Neural progenitor cell (in vitro differentiated cells): ENCODE measurements at regions not wholly inside any gene's neighbourhood (a gene's known extent, or its start where the extent isn't known, plus 50 kb on each side); places are given as distances from the start of the nearest gene placed in this dataset.

Experiments
- DNase-seq: peaks from one replicate; pipeline ENCODE4 v3.0.0-alpha.2; 2016; ENCODE audit warnings: low spot score
- H2AFZ ChIP-seq: fragments of 200-600 bp; sonication (generic); replicated peaks from 2 replicates; pipeline ENCODE4 v1.6.1; 2016; ENCODE audit warnings: antibody characterized with exemption
- H3F3A ChIP-seq: fragments of 200-600 bp; sonication (generic); 2 replicates; pipeline ENCODE4 v1.6.1; 2016; ENCODE audit warnings: antibody characterized with exemption, low read depth
- H3K27ac ChIP-seq: fragments of 200-600 bp; sonication (generic); 2 replicates; pipeline ENCODE4 v1.5.1; 2016; ENCODE audit warnings: mild to moderate bottlenecking
- H3K27me3 ChIP-seq: fragments of 200-600 bp; sonication (generic); 2 replicates; pipeline ENCODE4 v1.6.1; 2016; ENCODE audit warnings: mild to moderate bottlenecking, moderate library complexity
- H3K36me3 ChIP-seq: fragments of 200-600 bp; sonication (generic); 2 replicates; pipeline ENCODE4 v1.5.1; 2016
- H3K4me1 ChIP-seq: fragments of 200-600 bp; sonication (generic); 2 replicates; pipeline ENCODE4 v1.6.1; 2016; ENCODE audit warnings: mixed run types
- H3K4me2 ChIP-seq: fragments of 200-600 bp; sonication (generic); 2 replicates; pipeline ENCODE4 v1.6.1; 2016
- H3K4me3 ChIP-seq: fragments of 200-600 bp; sonication (generic); 2 replicates; pipeline ENCODE4 v1.5.1; 2016
- H3K79me2 ChIP-seq: fragments of 200-600 bp; sonication (generic); 2 replicates; pipeline ENCODE4 v1.6.1; 2016; ENCODE audit warnings: low read depth
- H3K9ac ChIP-seq: fragments of 200-600 bp; sonication (generic); 2 replicates; pipeline ENCODE4 v1.6.1; 2016
- H3K9me3 ChIP-seq: fragments of 200-600 bp; sonication (generic); 2 replicates; pipeline ENCODE4 v1.5.1; 2016; ENCODE audit warnings: low read depth
- H4K20me1 ChIP-seq: fragments of 200-600 bp; sonication (generic); 2 replicates; pipeline ENCODE4 v1.6.1; 2016; ENCODE audit warnings: low read depth
- H3K27ac Mint-ChIP-seq: 3 replicates; pipeline ENCODE4 v1.8.0; 2021; ENCODE audit warnings: mixed read lengths
- H3K27me3 Mint-ChIP-seq: 2 replicates; pipeline ENCODE4 v1.8.0; 2022; ENCODE audit warnings: low read depth, mild to moderate bottlenecking, inconsistent platforms, moderate library complexity, mixed read lengths; ENCODE audit not compliant: insufficient read depth
- H3K36me3 Mint-ChIP-seq: 3 replicates; pipeline ENCODE4 v1.8.0; 2021; ENCODE audit warnings: mixed read lengths
- H3K4me1 Mint-ChIP-seq: 3 replicates; pipeline ENCODE4 v1.8.0; 2021; ENCODE audit warnings: mixed read lengths
- H3K4me3 Mint-ChIP-seq: 3 replicates; pipeline ENCODE4 v1.8.0; 2021; ENCODE audit warnings: mild to moderate bottlenecking, moderate library complexity, mixed read lengths
- H3K9me3 Mint-ChIP-seq: 3 replicates; pipeline ENCODE4 v1.8.0; 2020; ENCODE audit warnings: mixed read lengths
- EZH2 ChIP-seq: fragments of 200-600 bp; sonication (generic); IDR thresholded peaks from 2 replicates; pipeline ENCODE4 v1.6.1; 2017; ENCODE audit warnings: antibody characterized with exemption, mild to moderate bottlenecking, moderate library complexity
- EZH2phosphoT487 ChIP-seq: fragments of 200-600 bp; sonication (generic); IDR thresholded peaks from 2 replicates; pipeline ENCODE4 v1.6.1; 2017; ENCODE audit warnings: antibody characterized with exemption
- TF ChIP-seq, protein P1 (sequence below): fragments of 200-600 bp; sonication (generic); IDR thresholded peaks from 2 replicates; pipeline ENCODE4 v1.5.1; 2017; ENCODE audit warnings: antibody characterized with exemption, mild to moderate bottlenecking

DNA sequence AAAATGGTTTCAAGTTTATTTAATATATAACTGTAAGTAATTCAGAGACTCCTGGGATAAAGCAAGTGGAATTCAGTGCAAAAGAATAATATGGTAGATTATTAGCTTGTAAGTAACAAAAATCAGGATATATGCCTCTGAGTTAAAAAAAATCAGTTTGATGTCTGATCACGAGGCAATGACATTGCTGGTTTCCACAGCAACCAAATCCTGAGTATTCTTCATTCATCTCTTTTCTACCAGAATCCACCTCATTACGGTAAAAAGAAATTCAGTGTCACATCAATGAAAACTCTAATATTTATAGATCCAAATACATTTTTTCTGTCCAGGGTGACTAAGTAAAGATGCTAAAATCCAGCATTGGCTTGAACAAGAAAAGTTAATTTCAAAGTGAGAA lies 642.3 kb upstream of the TMPRSS15 start:
- no peak overlapping the region for H3K27ac ChIP-seq
- H3K4me1 ChIP-seq, result no peaks in the 10 kb centered on the region
- H3K36me3 ChIP-seq, result no peaks in the 10 kb centered on the region
- Mint-ChIP-seq H3K27me3 (no peaks in the 10 kb centered on the region), H3K4me1 (peaks cover 7% of the 10 kb centered on the region), H3K9me3 (peaks cover 2% of the 10 kb centered on the region), H3K4me3 (no peak overlapping the region), H3K27ac (no peak overlapping the region), H3K36me3 (no peaks in the 10 kb centered on the region)
- H2AFZ ChIP-seq, result no peak overlapping the region
- H3K4me2 ChIP-seq, result no peak overlapping the region
- no peaks in the 10 kb centered on the region for H3K27me3 ChIP-seq
- no peak overlapping the region for H3K9ac ChIP-seq
- H3K79me2 ChIP-seq, result no peaks in the 10 kb centered on the region
- no peaks in the 10 kb centered on the region for H3K9me3 ChIP-seq
- no peaks in the 10 kb centered on the region for H4K20me1 ChIP-seq
- no peak for TF ChIP-seq EZH2phosphoT487
- TF ChIP-seq EZH2, result no peak
- TF ChIP-seq, protein P1, sequence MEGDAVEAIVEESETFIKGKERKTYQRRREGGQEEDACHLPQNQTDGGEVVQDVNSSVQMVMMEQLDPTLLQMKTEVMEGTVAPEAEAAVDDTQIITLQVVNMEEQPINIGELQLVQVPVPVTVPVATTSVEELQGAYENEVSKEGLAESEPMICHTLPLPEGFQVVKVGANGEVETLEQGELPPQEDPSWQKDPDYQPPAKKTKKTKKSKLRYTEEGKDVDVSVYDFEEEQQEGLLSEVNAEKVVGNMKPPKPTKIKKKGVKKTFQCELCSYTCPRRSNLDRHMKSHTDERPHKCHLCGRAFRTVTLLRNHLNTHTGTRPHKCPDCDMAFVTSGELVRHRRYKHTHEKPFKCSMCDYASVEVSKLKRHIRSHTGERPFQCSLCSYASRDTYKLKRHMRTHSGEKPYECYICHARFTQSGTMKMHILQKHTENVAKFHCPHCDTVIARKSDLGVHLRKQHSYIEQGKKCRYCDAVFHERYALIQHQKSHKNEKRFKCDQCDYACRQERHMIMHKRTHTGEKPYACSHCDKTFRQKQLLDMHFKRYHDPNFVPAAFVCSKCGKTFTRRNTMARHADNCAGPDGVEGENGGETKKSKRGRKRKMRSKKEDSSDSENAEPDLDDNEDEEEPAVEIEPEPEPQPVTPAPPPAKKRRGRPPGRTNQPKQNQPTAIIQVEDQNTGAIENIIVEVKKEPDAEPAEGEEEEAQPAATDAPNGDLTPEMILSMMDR, result no peak
- H3K4me3 ChIP-seq, result no peak overlapping the region
- no peak for DNase-seq
- no peaks in the 10 kb centered on the region for H3F3A ChIP-seq

DNA sequence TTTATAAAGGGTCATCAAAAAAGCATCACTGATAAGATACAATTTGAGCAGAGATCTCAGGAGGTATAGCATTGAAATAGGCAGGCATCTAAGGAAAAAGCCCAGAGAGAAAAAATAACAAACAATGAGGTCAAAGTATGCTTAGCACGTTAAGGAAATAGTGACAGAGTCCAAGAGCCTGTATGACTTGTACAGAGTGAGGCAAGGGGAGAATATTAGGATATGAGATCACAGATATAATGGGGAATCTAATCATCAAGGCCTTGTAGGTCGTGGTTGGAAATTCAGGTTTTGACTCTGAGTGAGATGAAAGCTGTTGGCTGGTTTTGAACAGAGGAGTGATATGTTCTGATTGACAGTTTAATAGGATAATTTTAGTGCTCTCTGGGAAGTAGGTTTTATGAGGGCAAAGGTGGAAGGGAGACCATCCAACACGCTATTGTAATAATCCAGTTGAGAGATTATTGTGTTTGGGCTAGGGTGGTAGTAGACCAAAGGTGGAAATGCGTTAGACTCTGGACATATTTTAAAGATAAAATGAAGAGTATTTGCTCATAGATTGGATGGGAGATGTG lies 644.6 kb upstream of the TMPRSS15 start:
- no peaks in the 10 kb centered on the region for H3K27me3 Mint-ChIP-seq
- TF ChIP-seq EZH2phosphoT487, result no peak
- peaks cover 6% of the 10 kb centered on the region for H3K9me3 Mint-ChIP-seq

DNA sequence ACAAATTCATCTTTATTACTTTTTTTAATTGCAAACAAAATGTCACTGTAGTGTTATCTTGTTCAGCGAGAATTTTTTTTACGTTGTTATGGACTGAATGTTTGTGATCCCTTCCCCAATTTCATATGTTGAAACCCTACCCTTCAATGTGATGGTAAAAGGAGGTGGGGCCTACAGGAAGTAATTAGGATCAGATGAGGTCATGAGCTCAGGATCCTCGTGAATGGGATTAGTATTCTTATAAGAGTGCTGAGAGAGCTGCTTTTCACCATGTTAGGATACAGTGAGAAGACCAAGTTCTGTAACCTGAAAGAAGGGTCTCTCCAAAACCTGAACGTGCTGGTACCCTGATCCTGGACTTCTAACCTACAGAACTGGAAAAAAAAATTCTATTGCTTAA lies 646.0 kb upstream of the TMPRSS15 start:
- Mint-ChIP-seq H3K27me3 (no peaks in the 10 kb centered on the region), H3K4me1 (peaks cover 7% of the 10 kb centered on the region), H3K36me3 (no peaks in the 10 kb centered on the region), H3K4me3 (no peak overlapping the region), H3K27ac (no peak overlapping the region), H3K9me3 (peaks cover 9% of the 10 kb centered on the region)
- no peak for DNase-seq
- Histone ChIP-seq H3K4me1 (no peaks in the 10 kb centered on the region), H3K9me3 (no peaks in the 10 kb centered on the region), H4K20me1 (no peaks in the 10 kb centered on the region), H3K36me3 (no peaks in the 10 kb centered on the region), H3K9ac (no peak overlapping the region), H3F3A (no peaks in the 10 kb centered on the region), H3K4me3 (no peak overlapping the region), H3K27ac (no peak overlapping the region), H3K4me2 (no peak overlapping the region), H3K27me3 (no peaks in the 10 kb centered on the region), H3K79me2 (no peaks in the 10 kb centered on the region), H2AFZ (no peak overlapping the region)
- TF ChIP-seq EZH2 (no peak), EZH2phosphoT487 (no peak)
- TF ChIP-seq, protein P1, result no peak

More for the DNA sequence above, 644.6 kb upstream of the TMPRSS15 start:
- Histone ChIP-seq H3K4me1 (no peaks in the 10 kb centered on the region), H3K4me3 (no peak overlapping the region), H3K4me2 (no peak overlapping the region), H4K20me1 (no peaks in the 10 kb centered on the region), H3K9me3 (no peaks in the 10 kb centered on the region), H3K27me3 (no peaks in the 10 kb centered on the region), H3K79me2 (no peaks in the 10 kb centered on the region), H3K9ac (no peak overlapping the region), H3K36me3 (no peaks in the 10 kb centered on the region), H3F3A (no peaks in the 10 kb centered on the region), H3K27ac (no peak overlapping the region), H2AFZ (no peak overlapping the region)
- no peaks in the 10 kb centered on the region for H3K36me3 Mint-ChIP-seq
- no peak overlapping the region for H3K27ac Mint-ChIP-seq
- H3K4me1 Mint-ChIP-seq, result peaks cover 7% of the 10 kb centered on the region
- no peak for DNase-seq
- no peak overlapping the region for H3K4me3 Mint-ChIP-seq

DNA sequence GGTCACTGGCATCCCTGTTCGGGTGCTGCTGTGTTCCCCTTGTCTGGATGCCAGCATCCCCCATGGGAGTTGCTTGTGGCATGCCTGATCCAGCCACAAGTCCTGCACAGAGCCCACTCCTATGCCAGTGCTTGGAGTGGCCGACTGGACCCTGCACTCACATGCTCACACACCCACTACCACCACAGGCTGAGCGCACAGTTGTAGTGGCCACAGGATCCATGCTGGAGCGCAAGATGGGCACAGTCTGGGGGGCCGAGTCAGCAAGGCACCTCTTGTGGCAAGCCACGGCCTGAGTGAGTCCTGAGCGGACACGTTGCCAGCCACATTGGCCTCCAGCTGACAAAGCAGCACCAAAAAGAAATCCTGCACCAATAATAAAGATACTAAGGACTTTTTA lies 661.6 kb upstream of the TMPRSS15 start:
- Mint-ChIP-seq H3K4me1 (peaks cover 2% of the 10 kb centered on the region), H3K36me3 (no peaks in the 10 kb centered on the region), H3K27me3 (no peaks in the 10 kb centered on the region), H3K4me3 (no peak overlapping the region), H3K9me3 (no peaks in the 10 kb centered on the region), H3K27ac (no peak overlapping the region)
- H3K79me2 ChIP-seq, result no peaks in the 10 kb centered on the region
- no peaks in the 10 kb centered on the region for H3K9me3 ChIP-seq
- no peak overlapping the region for H2AFZ ChIP-seq
- no peak overlapping the region for H3K4me3 ChIP-seq
- no peaks in the 10 kb centered on the region for H3K4me1 ChIP-seq
- H3F3A ChIP-seq, result no peaks in the 10 kb centered on the region
- TF ChIP-seq, protein P1, result no peak
- TF ChIP-seq EZH2 (no peak), EZH2phosphoT487 (no peak)
- no peaks in the 10 kb centered on the region for H4K20me1 ChIP-seq
- H3K27ac ChIP-seq, result no peak overlapping the region
- H3K27me3 ChIP-seq, result no peaks in the 10 kb centered on the region
- H3K4me2 ChIP-seq, result no peak overlapping the region
- DNase-seq, result no peak
- no peaks in the 10 kb centered on the region for H3K36me3 ChIP-seq
- H3K9ac ChIP-seq, result no peak overlapping the region
